WERI-Rb-1 (cell line): ENCODE measurements at regions not wholly inside any gene's neighbourhood (a gene's known extent, or its start where the extent isn't known, plus 50 kb on each side); places are given as distances from the start of the nearest gene placed in this dataset.

Experiments
- DNase-seq: peaks from one replicate; pipeline ENCODE4 v3.0.0-alpha.2; 2020
- H3K27ac ChIP-seq: fragments of 250-450 bp; sonication (Bioruptor Pico); 2 replicates; pipeline ENCODE4 v1.5.1; 2020; ENCODE audit warnings: mild to moderate bottlenecking, moderate library complexity
- H3K27me3 ChIP-seq: fragments of 250-450 bp; sonication (Bioruptor Pico); 2 replicates; pipeline ENCODE4 v1.5.1; 2021; ENCODE audit warnings: mild to moderate bottlenecking, low read depth, moderate library complexity; ENCODE audit not compliant: insufficient read depth, severe bottlenecking
- H3K36me3 ChIP-seq: fragments of 250-450 bp; sonication (Bioruptor Pico); 2 replicates; pipeline ENCODE4 v1.5.1; 2020; ENCODE audit warnings: mild to moderate bottlenecking, moderate library complexity
- H3K4me3 ChIP-seq: 2 replicates; pipeline ENCODE4 v1.5.1; 2011; ENCODE audit warnings: low read depth, mild to moderate bottlenecking, control low read depth, low read length
- H3K9me3 ChIP-seq: fragments of 250-450 bp; sonication (Bioruptor Pico); 2 replicates; pipeline ENCODE4 v1.5.1; 2021; ENCODE audit warnings: mild to moderate bottlenecking, moderate library complexity; ENCODE audit not compliant: severe bottlenecking
- TF ChIP-seq, protein P1 (sequence below): IDR thresholded peaks from 2 replicates; pipeline ENCODE4 v1.5.1; 2011; ENCODE audit warnings: low read depth, mild to moderate bottlenecking, control low read depth, inconsistent platforms, low read length

DNA sequence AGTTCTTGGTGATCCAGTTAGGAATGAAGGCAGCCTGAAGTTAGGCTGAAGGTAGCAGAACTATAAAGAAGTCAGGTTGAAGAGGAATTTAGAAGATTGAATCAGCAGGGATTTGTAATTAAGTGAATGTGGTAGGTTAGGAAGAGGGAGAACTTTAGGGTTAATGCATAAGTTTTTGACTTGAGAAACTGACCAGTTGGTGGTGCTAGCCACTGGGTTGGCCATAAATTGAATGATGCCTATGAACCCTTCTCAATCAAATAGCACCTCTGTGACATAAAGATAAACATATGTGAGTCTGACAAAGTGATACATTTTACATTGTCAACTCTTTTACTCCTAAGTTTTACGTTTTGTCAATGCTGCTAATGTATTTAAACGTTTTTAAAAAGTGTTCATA, 290.6 kb upstream of the NAV3 start:
- Histone ChIP-seq H3K36me3 (no peaks in the 10 kb centered on the region), H3K4me3 (no peak overlapping the region), H3K9me3 (no peaks in the 10 kb centered on the region), H3K27ac (no peak overlapping the region), H3K27me3 (no peaks in the 10 kb centered on the region)
- TF ChIP-seq, protein P1, sequence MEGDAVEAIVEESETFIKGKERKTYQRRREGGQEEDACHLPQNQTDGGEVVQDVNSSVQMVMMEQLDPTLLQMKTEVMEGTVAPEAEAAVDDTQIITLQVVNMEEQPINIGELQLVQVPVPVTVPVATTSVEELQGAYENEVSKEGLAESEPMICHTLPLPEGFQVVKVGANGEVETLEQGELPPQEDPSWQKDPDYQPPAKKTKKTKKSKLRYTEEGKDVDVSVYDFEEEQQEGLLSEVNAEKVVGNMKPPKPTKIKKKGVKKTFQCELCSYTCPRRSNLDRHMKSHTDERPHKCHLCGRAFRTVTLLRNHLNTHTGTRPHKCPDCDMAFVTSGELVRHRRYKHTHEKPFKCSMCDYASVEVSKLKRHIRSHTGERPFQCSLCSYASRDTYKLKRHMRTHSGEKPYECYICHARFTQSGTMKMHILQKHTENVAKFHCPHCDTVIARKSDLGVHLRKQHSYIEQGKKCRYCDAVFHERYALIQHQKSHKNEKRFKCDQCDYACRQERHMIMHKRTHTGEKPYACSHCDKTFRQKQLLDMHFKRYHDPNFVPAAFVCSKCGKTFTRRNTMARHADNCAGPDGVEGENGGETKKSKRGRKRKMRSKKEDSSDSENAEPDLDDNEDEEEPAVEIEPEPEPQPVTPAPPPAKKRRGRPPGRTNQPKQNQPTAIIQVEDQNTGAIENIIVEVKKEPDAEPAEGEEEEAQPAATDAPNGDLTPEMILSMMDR, result peak; percentile 40; the same call in 1 of the 2 replicates
- DNase-seq, result no peak

DNA sequence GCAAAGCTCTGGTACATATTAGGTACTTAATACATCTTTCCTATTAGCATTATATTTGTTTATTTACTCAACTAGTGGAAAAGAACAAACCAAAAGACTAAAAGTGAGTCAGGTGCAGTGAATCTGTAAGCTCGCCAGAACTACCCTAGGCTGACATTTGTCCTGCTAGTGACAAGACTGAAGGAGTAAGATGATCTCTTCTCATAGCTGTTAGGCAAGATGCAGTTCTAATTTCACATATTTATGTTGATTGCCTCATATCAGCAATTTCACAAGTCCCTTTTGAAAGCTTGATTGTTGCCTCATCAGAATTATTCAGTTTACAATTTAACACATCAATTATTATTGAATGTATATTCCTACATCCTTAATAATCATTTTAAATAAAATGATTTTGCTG, 293.0 kb upstream of the NAV3 start:
- DNase-seq, result no peak
- TF ChIP-seq, protein P1, result no peak
- H3K36me3 ChIP-seq, result no peaks in the 10 kb centered on the region
- no peaks in the 10 kb centered on the region for H3K9me3 ChIP-seq
- H3K4me3 ChIP-seq, result no peak overlapping the region
- H3K27me3 ChIP-seq, result no peaks in the 10 kb centered on the region
- H3K27ac ChIP-seq, result no peak overlapping the region

DNA sequence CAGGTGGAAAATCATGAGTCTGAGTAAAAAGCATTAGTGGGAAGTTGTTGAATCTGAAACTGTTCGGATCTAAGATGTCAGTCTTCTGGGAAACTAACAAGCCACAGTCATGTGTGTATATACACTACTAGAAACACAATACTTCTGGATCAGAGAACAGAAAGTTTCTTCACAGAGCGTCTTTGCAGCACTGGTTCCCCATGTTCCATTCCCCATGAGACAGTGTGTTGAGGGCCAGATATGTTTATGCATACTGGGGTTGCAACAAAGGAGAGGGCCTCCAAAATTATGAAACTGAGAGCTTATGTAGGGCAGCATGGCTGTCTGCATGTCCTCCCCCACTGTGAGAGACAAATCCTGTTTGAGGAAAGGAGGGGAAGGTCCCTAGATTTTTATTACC, 295.0 kb upstream of the NAV3 start:
- TF ChIP-seq, protein P1, result no peak
- Histone ChIP-seq H3K36me3 (no peaks in the 10 kb centered on the region), H3K4me3 (no peak overlapping the region), H3K27me3 (no peaks in the 10 kb centered on the region), H3K27ac (no peak overlapping the region), H3K9me3 (no peaks in the 10 kb centered on the region)
- DNase-seq, result no peak

DNA sequence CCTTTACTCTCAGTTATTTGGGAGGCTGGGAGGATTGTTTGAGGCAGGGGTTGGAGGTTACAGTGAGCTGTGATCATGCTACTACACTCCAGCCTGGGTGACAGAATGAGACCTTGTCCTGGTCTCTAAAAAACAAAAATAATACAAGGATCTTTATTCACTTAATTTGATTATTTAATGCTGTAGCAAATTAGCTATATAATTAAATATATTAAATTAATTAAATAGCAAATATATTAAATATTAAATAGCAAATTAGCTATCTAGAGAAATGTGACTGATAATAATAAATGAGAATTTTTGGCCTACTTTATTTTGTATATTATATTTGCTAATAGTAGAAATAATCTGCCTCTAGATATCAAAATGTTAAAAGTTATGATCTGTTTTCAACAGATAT, 298.8 kb upstream of the NAV3 start:
- no peaks in the 10 kb centered on the region for H3K27me3 ChIP-seq
- no peak overlapping the region for H3K4me3 ChIP-seq
- H3K27ac ChIP-seq, result no peak overlapping the region
- H3K36me3 ChIP-seq, result no peaks in the 10 kb centered on the region
- TF ChIP-seq, protein P1, result no peak
- DNase-seq, result no peak
- no peaks in the 10 kb centered on the region for H3K9me3 ChIP-seq

DNA sequence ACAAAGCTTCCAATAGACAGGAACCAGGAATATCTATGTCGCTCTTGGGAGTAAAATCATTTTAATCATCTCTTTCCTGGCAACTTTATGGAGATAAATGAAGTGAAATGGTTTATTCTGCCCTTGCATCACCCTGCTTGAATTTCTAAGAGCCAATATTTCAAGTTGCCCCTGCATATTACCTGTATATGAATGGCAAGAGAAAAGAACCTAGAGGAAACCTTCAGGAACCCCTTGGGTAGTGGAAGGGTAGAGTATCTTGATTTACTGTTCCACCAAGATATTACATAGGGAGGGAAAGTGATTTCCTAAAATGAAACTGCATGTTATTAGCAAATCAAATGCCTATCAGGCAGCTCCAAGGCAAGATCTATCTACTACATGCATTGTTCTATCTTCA, 308.4 kb upstream of the NAV3 start:
- Histone ChIP-seq H3K27ac (no peak overlapping the region), H3K27me3 (no peaks in the 10 kb centered on the region), H3K4me3 (no peak overlapping the region), H3K9me3 (no peaks in the 10 kb centered on the region), H3K36me3 (no peaks in the 10 kb centered on the region)
- TF ChIP-seq, protein P1, result no peak
- no peak for DNase-seq

DNA sequence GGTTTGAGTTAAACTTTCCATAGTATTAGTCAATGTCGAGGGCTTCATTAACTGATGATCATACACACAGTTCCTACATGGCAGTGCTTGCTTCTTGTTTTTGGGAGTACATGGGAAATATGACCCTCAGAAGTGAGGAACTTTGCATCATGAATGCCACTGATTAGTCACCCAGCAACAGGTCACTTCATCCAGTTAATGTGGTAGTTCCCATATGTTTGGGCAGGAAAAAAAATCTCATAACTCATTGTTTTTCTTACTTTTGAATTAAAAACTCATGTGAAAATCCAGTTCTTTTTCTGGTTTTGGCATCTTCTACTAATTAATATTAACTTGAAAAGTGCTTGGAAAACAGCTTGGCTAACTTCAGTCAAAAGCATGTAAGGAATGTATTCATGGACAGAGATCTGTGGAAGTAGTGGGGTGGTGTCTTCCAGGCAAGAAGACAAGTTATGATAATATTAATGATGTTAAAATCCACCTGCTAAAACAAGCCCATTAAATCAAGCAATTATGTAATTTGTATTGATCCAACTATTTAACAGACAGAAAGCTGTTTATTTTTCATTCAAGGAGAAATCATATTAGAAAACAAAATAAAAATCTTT, 309.1 kb upstream of the NAV3 start:
- H3K27ac ChIP-seq, result no peak overlapping the region
- H3K4me3 ChIP-seq, result no peak overlapping the region
- TF ChIP-seq, protein P1, result no peak
- no peaks in the 10 kb centered on the region for H3K36me3 ChIP-seq
- no peaks in the 10 kb centered on the region for H3K27me3 ChIP-seq
- no peaks in the 10 kb centered on the region for H3K9me3 ChIP-seq
- DNase-seq, result no peak
